ENCODE measurements at regions not wholly inside any gene's neighbourhood (a gene's known extent, or its start where the extent isn't known, plus 50 kb on each side); places are given as distances from the start of the nearest gene placed in this dataset.

- DNase-seq (ENCODE audit: extremely low read depth in 1 of 11, low read depth in 9 of 11, low spot score in 4 of 11), result peak in 4 of 11 donors; percentile 9 to 20 (median 15)
These were observed 692.2 kb downstream of the UTRN start for GRCh38 chr6:144977250-144977864.

- DNase-seq (ENCODE audit: extremely low read depth in 1 of 11, low read depth in 9 of 11, low spot score in 4 of 11), result no peak
These were observed 693.1 kb downstream of the UTRN start for GRCh38 chr6:144978208-144978607.

GRCh38 chr6:144986271-144986670 lies 701.1 kb downstream of the UTRN start:
- DNase-seq (ENCODE audit: extremely low read depth in 1 of 11, low read depth in 9 of 11, low spot score in 4 of 11), result no peak

- no peak for DNase-seq (ENCODE audit: extremely low read depth in 1 of 11, low read depth in 9 of 11, low spot score in 4 of 11)
These were observed 704.4 kb downstream of the UTRN start for GRCh38 chr6:144989319-144990107.

- no peak for DNase-seq (ENCODE audit: extremely low read depth in 1 of 11, low read depth in 9 of 11, low spot score in 4 of 11)
These were observed 705.6 kb downstream of the UTRN start for GRCh38 chr6:144990784-144991183.

- no peak for DNase-seq (ENCODE audit: extremely low read depth in 1 of 11, low read depth in 9 of 11, low spot score in 4 of 11)
These were observed 708.7 kb downstream of the UTRN start for GRCh38 chr6:144993870-144994269.

- DNase-seq (ENCODE audit: extremely low read depth in 1 of 11, low read depth in 9 of 11, low spot score in 4 of 11), result no peak
These were observed 712.9 kb downstream of the UTRN start for GRCh38 chr6:144997996-144998395.

- DNase-seq (ENCODE audit: extremely low read depth in 1 of 11, low read depth in 9 of 11, low spot score in 4 of 11), result no peak
These were observed 714.0 kb downstream of the UTRN start for GRCh38 chr6:144999127-144999526.

- peak in 3 of 11 donors; percentile 22 to 29 (median 28) for DNase-seq (ENCODE audit: extremely low read depth in 1 of 11, low read depth in 9 of 11, low spot score in 4 of 11)
These were observed 718.0 kb downstream of the UTRN start for GRCh38 chr6:145003145-145003544.

GRCh38 chr6:145006914-145007313 lies 721.8 kb downstream of the UTRN start:
- no peak for DNase-seq (ENCODE audit: extremely low read depth in 1 of 11, low read depth in 9 of 11, low spot score in 4 of 11)

GRCh38 chr6:145008715-145009114 lies 723.6 kb downstream of the UTRN start:
- no peak for DNase-seq (ENCODE audit: extremely low read depth in 1 of 11, low read depth in 9 of 11, low spot score in 4 of 11)

GRCh38 chr6:145009711-145010110 lies 724.6 kb downstream of the UTRN start:
- DNase-seq (ENCODE audit: extremely low read depth in 1 of 11, low read depth in 9 of 11, low spot score in 4 of 11), result peak in 1 of 11 donors; percentile 32

- DNase-seq (ENCODE audit: extremely low read depth in 1 of 11, low read depth in 9 of 11, low spot score in 4 of 11), result no peak
These were observed 723.2 kb downstream of the EPM2A start for GRCh38 chr6:145012039-145012662.

- DNase-seq (ENCODE audit: extremely low read depth in 1 of 11, low read depth in 9 of 11, low spot score in 4 of 11), result no peak
These were observed 719.4 kb downstream of the EPM2A start for GRCh38 chr6:145015739-145016558.

GRCh38 chr6:145017051-145017450 lies 718.3 kb downstream of the EPM2A start:
- no peak for DNase-seq (ENCODE audit: extremely low read depth in 1 of 11, low read depth in 9 of 11, low spot score in 4 of 11)

GRCh38 chr6:145017516-145017915 lies 717.8 kb downstream of the EPM2A start:
- DNase-seq (ENCODE audit: extremely low read depth in 1 of 11, low read depth in 9 of 11, low spot score in 4 of 11), result no peak

GRCh38 chr6:145018027-145018426 lies 717.3 kb downstream of the EPM2A start:
- DNase-seq (ENCODE audit: extremely low read depth in 1 of 11, low read depth in 9 of 11, low spot score in 4 of 11), result no peak

- no peak for DNase-seq (ENCODE audit: extremely low read depth in 1 of 11, low read depth in 9 of 11, low spot score in 4 of 11)
These were observed 715.2 kb downstream of the EPM2A start for GRCh38 chr6:145020114-145020513.

- DNase-seq (ENCODE audit: extremely low read depth in 1 of 11, low read depth in 9 of 11, low spot score in 4 of 11), result no peak
These were observed 714.8 kb downstream of the EPM2A start for GRCh38 chr6:145020543-145020942.

Data from renal cortex interstitium (tissue), 11 donors.